OCI-LY1 (cell line): ENCODE measurements at regions not wholly inside any gene's neighbourhood (a gene's known extent, or its start where the extent isn't known, plus 50 kb on each side); places are given as distances from the start of the nearest gene placed in this dataset.

Experiments
- EZH2 ChIP-seq: fragments of 200-600 bp; sonication (generic), shearing (Covaris generic); IDR thresholded peaks from 2 replicates; pipeline ENCODE4 v1.8.0; 2017; ENCODE audit warnings: borderline replicate concordance, mixed run types, mild to moderate bottlenecking, antibody characterized with exemption, low read length, moderate library complexity, mixed read lengths
- TF ChIP-seq, protein P1 (sequence below): fragments of 200-600 bp; sonication (generic), shearing (Covaris generic); IDR thresholded peaks from 2 replicates; pipeline ENCODE4 v1.5.1; 2017; ENCODE audit warnings: mild to moderate bottlenecking, antibody characterized with exemption, low read length, moderate library complexity, mixed read lengths

DNA sequence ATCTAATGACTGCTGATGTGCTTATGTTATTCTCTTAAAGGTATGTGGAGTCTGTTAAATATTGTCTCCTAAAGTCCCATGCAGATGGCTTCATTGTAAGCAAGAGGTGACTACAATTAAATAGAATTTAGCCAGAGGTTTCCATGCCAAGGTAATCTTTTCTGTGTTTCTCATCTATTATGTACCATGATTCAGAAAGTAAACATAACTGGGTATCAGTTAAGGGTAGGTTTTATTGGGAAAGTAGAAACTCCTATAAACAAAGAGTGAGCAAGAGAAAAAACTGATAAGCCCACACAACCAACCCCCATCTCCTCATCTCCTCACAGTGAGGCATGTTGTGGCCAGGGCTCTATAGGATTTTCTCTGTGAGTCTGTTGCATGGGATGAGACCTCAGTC lies 611.7 kb downstream of the SNAPC1 start:
- TF ChIP-seq, protein P1, sequence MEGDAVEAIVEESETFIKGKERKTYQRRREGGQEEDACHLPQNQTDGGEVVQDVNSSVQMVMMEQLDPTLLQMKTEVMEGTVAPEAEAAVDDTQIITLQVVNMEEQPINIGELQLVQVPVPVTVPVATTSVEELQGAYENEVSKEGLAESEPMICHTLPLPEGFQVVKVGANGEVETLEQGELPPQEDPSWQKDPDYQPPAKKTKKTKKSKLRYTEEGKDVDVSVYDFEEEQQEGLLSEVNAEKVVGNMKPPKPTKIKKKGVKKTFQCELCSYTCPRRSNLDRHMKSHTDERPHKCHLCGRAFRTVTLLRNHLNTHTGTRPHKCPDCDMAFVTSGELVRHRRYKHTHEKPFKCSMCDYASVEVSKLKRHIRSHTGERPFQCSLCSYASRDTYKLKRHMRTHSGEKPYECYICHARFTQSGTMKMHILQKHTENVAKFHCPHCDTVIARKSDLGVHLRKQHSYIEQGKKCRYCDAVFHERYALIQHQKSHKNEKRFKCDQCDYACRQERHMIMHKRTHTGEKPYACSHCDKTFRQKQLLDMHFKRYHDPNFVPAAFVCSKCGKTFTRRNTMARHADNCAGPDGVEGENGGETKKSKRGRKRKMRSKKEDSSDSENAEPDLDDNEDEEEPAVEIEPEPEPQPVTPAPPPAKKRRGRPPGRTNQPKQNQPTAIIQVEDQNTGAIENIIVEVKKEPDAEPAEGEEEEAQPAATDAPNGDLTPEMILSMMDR, result no peak
- no peak for TF ChIP-seq EZH2
